NCI-H774 (cell line): ENCODE measurements at regions not wholly inside any gene's neighbourhood (a gene's known extent, or its start where the extent isn't known, plus 50 kb on each side); places are given as distances from the start of the nearest gene placed in this dataset.

Experiments used
- DNase-seq: peaks from one replicate; lab custom pipeline; 2025; lab: John Stamatoyannopoulos, UW

DNA sequence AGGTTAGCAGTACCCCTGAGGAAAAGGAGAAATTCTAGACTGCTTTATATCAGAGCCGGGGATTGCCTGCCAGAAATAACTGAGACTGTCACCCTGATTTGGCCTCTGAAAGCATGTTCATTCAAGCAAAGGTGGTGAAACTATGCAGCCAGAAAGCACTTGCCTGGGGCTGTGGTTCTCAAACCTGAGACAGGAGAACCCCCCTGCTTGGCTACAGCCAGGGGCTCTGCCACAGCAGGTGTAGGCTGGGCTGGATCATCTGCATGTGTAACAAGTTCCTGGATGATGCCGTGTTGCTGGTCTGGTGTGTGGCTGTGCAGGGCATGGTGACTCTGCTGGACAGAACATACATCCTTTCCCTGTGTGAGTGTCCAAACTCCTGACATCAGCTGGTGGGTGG, 157.8 kb downstream of the NXNL2 start:
- no peak for DNase-seq

DNA sequence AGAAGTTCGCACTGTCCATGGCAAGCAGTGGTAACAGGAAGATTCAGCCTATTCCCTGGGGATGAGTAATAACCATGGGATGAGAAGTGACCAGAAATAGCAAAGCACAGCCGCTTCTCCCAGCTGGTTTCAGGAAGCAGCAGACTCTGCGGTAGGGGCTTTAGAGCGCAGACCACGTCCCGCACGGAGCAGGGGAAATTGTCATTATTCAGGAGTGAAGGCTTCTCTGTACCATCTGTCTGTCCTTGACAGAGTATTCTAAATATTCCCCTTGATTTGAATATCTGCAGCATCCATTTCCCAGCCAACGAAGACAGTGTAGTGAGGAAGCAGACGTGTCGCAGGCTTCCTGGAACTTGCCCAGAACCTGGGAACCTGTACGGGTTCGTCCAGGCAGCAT, 159.6 kb downstream of the NXNL2 start:
- DNase-seq, result no peak

DNA sequence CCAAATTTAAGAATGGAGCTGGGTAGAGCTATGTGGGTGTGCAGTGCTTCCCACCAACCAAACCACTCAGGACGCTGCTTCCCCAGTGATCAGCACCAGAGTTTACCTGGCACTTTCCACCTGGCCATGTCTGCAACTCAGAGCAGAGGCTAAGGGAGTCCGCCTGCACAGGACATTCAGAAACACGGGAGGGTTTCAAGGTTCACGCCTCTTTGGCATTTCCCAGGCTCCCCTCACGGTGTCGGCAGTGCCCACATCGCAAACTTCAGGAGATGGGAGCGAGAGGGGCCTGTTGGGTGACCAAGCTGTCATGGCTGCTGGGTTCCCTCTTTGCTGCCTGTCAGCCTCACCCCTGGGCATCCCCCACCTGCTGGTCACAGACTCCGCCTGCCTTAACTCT, 161.5 kb downstream of the NXNL2 start:
- DNase-seq, result no peak

GRCh38 chr9:88697764-88698432, 162.9 kb downstream of the NXNL2 start:
- no peak for DNase-seq

DNA sequence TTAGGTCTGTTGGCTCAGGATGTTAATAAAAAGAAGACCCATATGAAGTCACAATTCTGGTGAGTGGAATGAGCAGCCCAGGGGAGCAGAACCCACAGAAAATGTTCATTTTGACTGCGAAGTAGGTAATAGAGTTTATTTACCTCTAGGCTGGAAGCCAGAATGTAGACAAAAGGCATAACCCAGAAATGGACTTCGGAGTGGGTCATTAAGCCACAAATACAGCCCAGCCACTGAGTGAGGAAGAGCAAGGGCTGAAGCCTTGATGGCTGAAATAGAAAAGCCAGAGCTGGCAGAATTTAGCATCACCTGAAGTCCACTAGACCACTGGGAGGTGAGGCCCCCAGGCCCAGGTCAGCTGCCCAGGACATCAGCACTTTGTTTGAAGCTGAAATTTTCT, 168.0 kb downstream of the NXNL2 start:
- DNase-seq, result no peak

GRCh38 chr9:88706193-88707113, 171.5 kb downstream of the NXNL2 start:
- DNase-seq, result peak; percentile 13

- no peak for DNase-seq
Observed at GRCh38 chr9:88710449-88710848, 175.5 kb downstream of the NXNL2 start.

- DNase-seq, result no peak
Observed at GRCh38 chr9:88711719-88712118, 176.7 kb downstream of the NXNL2 start.

DNA sequence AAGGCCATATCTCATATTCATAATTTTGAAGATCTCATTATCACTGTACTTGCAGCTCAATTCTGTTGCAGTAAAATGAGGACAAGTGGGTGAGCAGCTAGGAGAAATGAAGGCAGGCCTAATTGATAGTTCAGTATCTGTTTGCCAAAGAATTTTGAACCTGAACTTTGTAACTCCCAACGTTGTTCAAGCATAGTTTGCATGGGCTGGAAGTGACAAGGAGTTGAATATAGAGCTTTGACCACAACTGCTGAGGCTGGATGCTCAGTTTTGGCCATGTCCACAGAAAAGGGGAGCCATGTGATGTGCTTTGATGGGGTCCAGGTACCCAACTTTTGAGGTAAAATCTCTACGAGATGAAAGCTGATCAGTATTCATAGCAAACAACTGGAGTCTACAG, 177.5 kb downstream of the NXNL2 start:
- DNase-seq, result no peak

GRCh38 chr9:88713010-88713409, 178.0 kb downstream of the NXNL2 start:
- DNase-seq, result no peak

GRCh38 chr9:88716596-88717290, 181.8 kb downstream of the NXNL2 start:
- DNase-seq, result no peak

DNA sequence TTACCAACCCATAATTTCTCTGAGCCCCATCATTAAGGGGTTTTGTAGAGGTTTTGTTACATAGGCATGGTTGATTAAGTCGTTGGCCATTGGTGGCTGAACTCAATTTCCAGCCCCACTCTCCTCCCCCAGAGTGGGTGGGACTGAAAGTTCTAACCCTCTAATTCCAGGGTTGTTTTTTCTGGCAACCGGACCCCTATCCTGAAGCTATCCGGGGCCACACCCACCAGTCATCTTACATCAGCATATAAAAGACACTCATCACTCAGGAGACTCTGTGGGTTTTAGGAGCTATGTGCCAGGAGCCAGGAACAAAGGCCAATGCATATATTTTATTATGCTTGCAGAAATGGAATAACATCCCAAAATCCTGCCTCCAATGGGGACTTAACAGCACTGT, 186.0 kb downstream of the NXNL2 start:
- DNase-seq, result no peak

- DNase-seq, result no peak
Observed at GRCh38 chr9:88721495-88722279, 186.7 kb downstream of the NXNL2 start.

DNA sequence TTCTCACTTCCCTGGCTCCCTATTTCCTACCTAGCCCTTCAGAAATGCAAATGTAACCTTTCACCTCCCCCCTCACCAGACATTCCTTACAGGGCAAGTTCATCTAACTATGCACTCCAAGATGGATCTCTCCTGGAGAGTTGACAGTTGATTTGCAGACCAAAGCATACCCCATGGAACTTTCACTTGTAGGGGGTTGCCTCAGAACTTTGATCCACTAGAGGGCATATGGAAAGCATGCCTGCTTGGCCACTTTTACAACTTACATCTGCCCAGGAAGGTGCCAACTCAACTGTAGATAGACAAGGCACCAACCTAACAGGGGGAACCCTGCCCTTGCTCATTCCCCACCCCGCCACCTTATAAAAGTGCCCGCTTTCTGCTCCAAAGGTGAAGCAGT, 187.8 kb downstream of the NXNL2 start:
- no peak for DNase-seq

DNA sequence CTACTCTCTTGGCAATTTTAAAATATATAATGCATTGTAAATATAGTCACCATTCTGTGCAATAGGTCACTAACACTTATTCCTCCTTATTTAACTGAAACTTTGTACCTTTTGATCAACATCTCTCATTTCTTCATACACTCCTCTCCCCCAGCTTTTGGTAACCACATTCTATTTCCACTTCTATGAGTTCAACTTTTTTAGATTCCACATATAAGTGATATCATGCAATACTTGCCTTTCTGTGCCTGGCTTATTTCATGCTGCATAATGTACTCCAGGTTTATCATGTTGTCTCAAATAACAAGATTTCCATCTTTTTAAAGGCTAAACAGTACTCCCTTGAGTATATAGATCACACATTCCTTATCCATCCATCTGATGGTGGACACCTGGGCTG, 188.8 kb downstream of the NXNL2 start:
- no peak for DNase-seq

- no peak for DNase-seq
Observed at GRCh38 chr9:88724331-88724730, 189.4 kb downstream of the NXNL2 start.

DNA sequence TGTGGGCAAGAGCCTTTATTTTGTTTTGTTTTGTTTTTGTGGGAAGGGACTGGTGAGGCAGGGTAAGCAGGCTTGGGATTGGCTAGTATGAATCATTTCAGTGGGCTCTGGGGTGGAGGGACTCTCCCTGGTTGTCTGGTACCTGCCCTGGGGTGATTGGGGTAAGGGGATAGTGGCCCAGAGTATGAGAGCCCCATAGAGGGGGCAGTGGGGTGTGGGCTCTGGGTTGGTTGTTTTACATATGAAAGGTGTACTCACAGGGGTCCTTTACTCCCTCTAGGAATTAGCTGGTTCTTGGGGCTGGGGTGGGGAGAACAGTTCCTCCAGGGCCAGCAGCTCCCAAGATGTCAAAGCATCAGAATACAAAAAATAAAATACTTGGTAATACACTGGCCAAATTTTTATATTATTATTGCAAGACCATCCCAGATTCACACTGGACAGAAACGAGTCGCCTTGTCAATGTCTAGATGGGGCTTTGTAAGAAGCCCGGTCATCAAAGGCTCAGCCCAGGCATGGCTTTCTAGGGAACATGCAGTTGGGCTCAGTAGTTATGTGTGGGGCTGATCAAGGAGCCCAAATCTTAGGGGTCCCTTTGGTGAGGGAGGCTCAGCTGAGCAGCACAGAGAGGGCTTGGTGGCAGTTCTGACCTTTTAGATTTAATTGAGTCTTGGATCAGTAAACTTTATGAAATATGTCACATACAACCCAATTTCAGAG, 190.5 kb downstream of the NXNL2 start:
- DNase-seq, result no peak

DNA sequence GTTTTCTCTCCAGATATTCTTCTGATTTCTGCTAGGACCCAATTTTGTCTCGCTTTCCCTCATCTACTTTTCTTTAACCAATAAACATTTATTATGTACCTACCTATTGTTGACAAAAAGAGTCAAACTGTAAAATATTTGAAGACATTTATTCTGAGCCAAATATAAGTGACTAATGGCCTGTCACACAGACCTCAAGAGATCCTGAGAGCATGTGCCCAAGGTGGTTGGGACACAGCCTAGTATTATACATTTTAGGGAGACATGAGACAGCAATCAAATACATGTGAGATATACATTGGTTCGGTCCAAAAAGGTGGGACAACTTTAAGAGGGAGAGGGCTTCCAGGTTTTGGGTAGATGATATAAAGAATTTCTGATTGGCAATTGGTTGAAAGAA, 191.8 kb downstream of the NXNL2 start:
- no peak for DNase-seq

DNA sequence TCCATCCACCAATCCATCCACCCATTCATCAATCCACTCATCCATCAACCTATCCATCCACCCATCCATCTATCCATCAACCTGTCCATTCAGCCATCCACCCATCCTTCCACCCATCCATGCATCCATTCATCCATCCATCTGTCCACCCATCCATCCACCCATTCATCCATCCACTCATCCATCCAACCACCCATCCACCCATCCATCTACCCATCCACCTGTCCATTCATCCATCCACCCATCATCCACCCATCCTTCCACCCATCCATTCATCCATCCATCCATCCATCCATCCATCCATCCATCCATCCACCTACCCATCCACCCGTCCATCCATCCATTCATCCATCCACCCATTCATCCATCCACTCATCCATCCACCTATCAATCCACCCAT, 195.8 kb downstream of the NXNL2 start:
- DNase-seq, result no peak

DNA sequence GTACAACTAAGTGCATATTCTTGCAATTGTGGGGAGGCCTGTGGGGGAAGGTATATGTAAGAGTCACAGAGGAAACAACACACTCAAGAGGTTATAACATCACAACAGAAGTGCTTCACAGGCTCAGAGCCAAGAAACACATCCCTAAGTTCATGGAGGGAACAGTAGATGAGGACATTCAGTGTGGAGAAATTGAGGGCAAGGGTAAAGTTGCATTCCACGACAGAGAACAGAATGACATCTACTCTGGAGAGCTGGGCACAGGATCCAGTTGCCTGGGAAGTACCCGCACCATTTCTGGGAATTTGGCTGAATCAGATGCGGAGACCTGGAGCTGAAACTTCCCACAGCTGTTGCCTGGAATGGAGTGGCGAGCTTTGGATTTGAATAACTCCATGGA, 197.2 kb downstream of the NXNL2 start:
- DNase-seq, result no peak

- no peak for DNase-seq
Observed at GRCh38 chr9:88733651-88734421, 198.9 kb downstream of the NXNL2 start.
